Heart left ventricle (tissue), 16 donors: ENCODE measurements at regions not wholly inside any gene's neighbourhood (a gene's known extent, or its start where the extent isn't known, plus 50 kb on each side); places are given as distances from the start of the nearest gene placed in this dataset.

Experiments used
- ATAC-seq, 4 donors: fragments of 200-7000 bp; cut with Tn5 transposase; one replicate each; pipeline ENCODE4 v1.9.1; 2020 to 2022; ENCODE audit warnings: moderate library complexity in 4 of 4, mild to moderate bottlenecking in 3 of 4, moderate number of reproducible peaks in 1 of 4
- DNase-seq, 5 donors: peaks; one replicate each; pipeline ENCODE4 v3.0.0-alpha.2; 2020
- H3K27ac ChIP-seq, 12 donors: fragments of 200-600 bp; sonication (generic) in 4 of 12; one replicate each; pipeline versions ENCODE4 v1.5.0 to v1.8.0; 2016 to 2022; ENCODE audit warnings: mild to moderate bottlenecking in 2 of 12
- H3K27me3 ChIP-seq, 9 donors: fragments of 200-600 bp; sonication (generic) in 2 of 9; one replicate each; pipeline versions ENCODE4 v1.5.1 to v1.8.0; 2016 to 2022; ENCODE audit warnings: mild to moderate bottlenecking in 3 of 9
- H3K36me3 ChIP-seq, 9 donors: fragments of 200-600 bp; sonication (generic) in 2 of 9; one replicate each; pipeline versions ENCODE4 v1.5.0 to v1.8.0; 2018 to 2022; ENCODE audit warnings: mild to moderate bottlenecking in 2 of 9
- H3K4me1 ChIP-seq, 12 donors: fragments of 200-600 bp; sonication (generic) in 4 of 12; one replicate each; pipeline versions ENCODE4 v1.5.0 to v1.8.0; 2016 to 2022; ENCODE audit warnings: mild to moderate bottlenecking in 3 of 12
- H3K4me3 ChIP-seq, 12 donors: fragments of 200-600 bp; sonication (generic) in 4 of 12; one replicate each; pipeline versions ENCODE4 v1.5.0 to v1.8.0; 2017 to 2022; ENCODE audit warnings: mild to moderate bottlenecking in 9 of 12, moderate library complexity in 4 of 12
- H3K9me3 ChIP-seq, 12 donors: fragments of 200-600 bp; sonication (generic) in 4 of 12; one replicate each; pipeline versions ENCODE4 v1.5.0 to v1.8.0; 2016 to 2022; ENCODE audit warnings: mild to moderate bottlenecking in 1 of 12
- CTCF ChIP-seq, 12 donors: fragments of 200-600 bp; sonication (generic) in 4 of 12; IDR thresholded peaks; one replicate each; pipeline versions ENCODE4 v1.5.0 to v1.8.0; 2018 to 2022; ENCODE audit warnings: antibody characterized with exemption in 12 of 12, mild to moderate bottlenecking in 5 of 12
- POLR2A ChIP-seq, 2 donors: fragments of 450-650 bp; IDR thresholded peaks; one replicate each; pipeline ENCODE4 v1.6.1; 2017; ENCODE audit warnings: antibody characterized with exemption in 2 of 2, mild to moderate bottlenecking in 2 of 2, moderate library complexity in 2 of 2
- WGBS, 4 donors: extraction: QIAGEN DNeasy Blood & Tissue Kit in 2 of 4; methylation state at CpG; one replicate each; pipeline versions ENCODE4 v1.1.5 to v1.1.7; 2013 to 2018; 5-methylcytosine and 5-hydroxymethylcytosine counted together
- intact Hi-C, 10 donors: fragments of 100-400 bp; cut with DNase I; formaldehyde crosslinking; loops; one replicate each; pipeline versions ENCODE4 v1.11.1 to v1.14.2; 2022
- donor health status: ischemic (EF 13 %, LVEDD 7.1; RV severe dilation, severe dysfunction).
- donor health status: healthy with polysubstance abuse.
- donor health status: DM: no; HTN: yes; CAD: no.
- donor health status: DM: no; HTN: no; CAD: no.
- donor health status: ischemic (EF 25% LVEDD 6.9; RV normal size, moderate dysfunction).
- donor health status: ischemic (EF 25% LVEDD 5.7; RV mildly dilated, moderate dysfunction).
- donor health status: healthy.
- donor health status: DM: yes; HTN: yes; CAD: no.
- donor health status: ischemic (EF 35%, LVEDD 5.7; RV mildly dilated, moderate dysfunction).
- donor health status: nonischemic (EF 11% LVEDD 7.7; RV severe dilation, severe dysfunction).
- donor health status: DM: yes; HTN: yes; CAD: no.
- donor health status: PGD.
- donor health status: ischemic (EF 29% LVEDD 5.4; RV normal size, mild dysfunction).
- donor health status: nonischemic (EF 23%, LVEDD 6.1; RV moderate dilation, normal function).

GRCh38 chr11:115654792-115655191 is 150.6 kb upstream of the CADM1 start:
- Histone ChIP-seq H3K4me3 (no peak overlapping the region), H3K27ac (no peak overlapping the region), H3K36me3 (no peaks in the 10 kb centered on the region), H3K9me3 (no peaks in the 10 kb centered on the region), H3K27me3 (peaks cover 0 to 38% (median 4%) of the 10 kb centered on the region in 9 donors), H3K4me1 (peaks cover 0 to 17% (median 12%) of the 10 kb centered on the region in 12 donors)
- DNase-seq (no peak), ATAC-seq (no peak)
- 93 to 98% (median 95%) methylated on average over 4 of the region's 4 CpGs for WGBS, 4 donors
- intact Hi-C loops, result no loop called here
- no peak for TF ChIP-seq POLR2A (IDR thresholded peaks at IDR 0.05)
- TF ChIP-seq CTCF (IDR thresholded peaks at IDR 0.05), result no peak

GRCh38 chr11:115653926-115654325 is 149.7 kb upstream of the CADM1 start:
- Histone ChIP-seq H3K27ac (no peak overlapping the region), H3K4me3 (no peak overlapping the region), H3K4me1 (peaks cover 0 to 9% (median 4%) of the 10 kb centered on the region in 12 donors), H3K36me3 (no peaks in the 10 kb centered on the region), H3K27me3 (peaks cover 0 to 33% (median 4%) of the 10 kb centered on the region in 9 donors), H3K9me3 (no peaks in the 10 kb centered on the region)
- ATAC-seq, result no peak
- TF ChIP-seq POLR2A (IDR thresholded peaks at IDR 0.05) (no peak), CTCF (IDR thresholded peaks at IDR 0.05) (no peak)
- DNase-seq, result peak in 1 of 5 donors; percentile 6
- 88 to 94% (median 93%) methylated on average over 13 of the region's 13 CpGs for WGBS, 4 donors
- intact Hi-C loops, result no loop called here

- Histone ChIP-seq H3K4me3 (no peak overlapping the region), H3K27me3 (peaks cover 0 to 26% (median 0%) of the 10 kb centered on the region in 9 donors), H3K36me3 (no peaks in the 10 kb centered on the region), H3K9me3 (no peaks in the 10 kb centered on the region), H3K4me1 (peaks cover 0 to 7% (median 0%) of the 10 kb centered on the region in 12 donors), H3K27ac (no peak overlapping the region)
- TF ChIP-seq CTCF (IDR thresholded peaks at IDR 0.05), result no peak
- no peak for TF ChIP-seq POLR2A (IDR thresholded peaks at IDR 0.05)
- intact Hi-C loops, result no loop called here
- ATAC-seq, result no peak
- DNase-seq, result no peak
- 87 to 95% (median 94%) methylated on average over 1 of the region's 1 CpG for WGBS, 4 donors
Measured at GRCh38 chr11:115653076-115653475, 148.9 kb upstream of the CADM1 start.

- Histone ChIP-seq H3K9me3 (no peaks in the 10 kb centered on the region), H3K27ac (no peak overlapping the region), H3K4me1 (peaks cover 0 to 7% (median 0%) of the 10 kb centered on the region in 12 donors), H3K27me3 (peaks cover 0 to 22% (median 0%) of the 10 kb centered on the region in 9 donors), H3K36me3 (no peaks in the 10 kb centered on the region), H3K4me3 (no peak overlapping the region)
- ATAC-seq, result no peak
- intact Hi-C loops, result no loop called here
- no peak for TF ChIP-seq CTCF (IDR thresholded peaks at IDR 0.05)
- TF ChIP-seq POLR2A (IDR thresholded peaks at IDR 0.05), result no peak
- WGBS, 4 donors, result 58 to 84% (median 70%) methylated on average over 8 of the region's 8 CpGs
- DNase-seq, result no peak
Measured at GRCh38 chr11:115652496-115652895, 148.3 kb upstream of the CADM1 start.
